HT-29 (cell line): ENCODE measurements at regions not wholly inside any gene's neighbourhood (a gene's known extent, or its start where the extent isn't known, plus 50 kb on each side); places are given as distances from the start of the nearest gene placed in this dataset.
A peak's percentile ranks its signal among the peaks of the same experiment; 100 is the strongest.

ENCODE experiments used
- DNase-seq: peaks from one replicate; pipeline ENCODE4 v3.0.0-alpha.2; 2015; ENCODE audit warnings: low spot score

DNA sequence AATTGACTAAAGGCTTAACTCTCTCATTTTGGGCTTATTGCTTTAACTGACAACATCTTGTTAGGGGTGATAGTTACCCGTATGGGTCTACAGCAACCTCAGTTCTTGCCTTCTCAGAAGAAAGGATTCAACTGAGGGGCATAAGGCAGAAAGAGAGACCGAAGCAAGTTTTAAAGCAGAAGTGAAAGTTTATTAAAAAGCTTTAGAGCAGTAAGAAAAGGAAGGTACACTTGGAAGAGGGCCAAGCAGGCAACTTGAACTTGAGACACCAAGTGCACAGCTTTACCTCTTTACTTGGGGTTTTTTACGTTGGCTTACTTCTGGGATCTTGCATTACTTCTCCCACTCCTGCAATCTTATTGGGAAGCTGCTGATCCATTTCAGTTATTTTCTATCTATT is 246.9 kb upstream of the PRR20A start:
- no peak for DNase-seq

- no peak for DNase-seq
Observed at GRCh38 chr13:56900549-56901279, 240.0 kb upstream of the PRR20A start.

DNA sequence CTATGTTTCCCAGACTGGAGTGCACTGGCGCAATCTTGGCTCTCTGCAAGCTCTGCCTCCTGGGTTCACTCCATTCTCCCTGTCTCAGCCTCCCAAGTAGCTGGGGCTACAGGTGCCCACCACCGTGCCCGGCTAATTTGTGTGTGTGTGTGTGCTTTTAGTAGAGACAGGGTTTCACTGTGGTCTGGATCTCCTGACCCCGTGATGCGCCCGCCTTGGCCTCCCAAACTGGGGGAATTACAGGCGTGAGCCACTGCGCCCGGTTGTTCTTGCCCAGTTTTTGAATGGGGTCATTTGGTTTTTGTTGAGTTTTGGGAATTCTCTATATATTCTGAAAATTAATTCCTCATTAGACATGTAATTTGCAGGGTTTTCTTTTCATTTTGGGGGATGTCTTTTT is 238.4 kb upstream of the PRR20A start:
- DNase-seq: no peak

- no peak for DNase-seq
Observed at GRCh38 chr13:56903710-56904282, 236.9 kb upstream of the PRR20A start.

GRCh38 chr13:56906909-56907308 is 233.8 kb upstream of the PRR20A start:
- no peak for DNase-seq

GRCh38 chr13:56907766-56908165 is 233.0 kb upstream of the PRR20A start:
- DNase-seq: no peak

- no peak for DNase-seq
Observed at GRCh38 chr13:56909896-56910600, 230.7 kb upstream of the PRR20A start.

DNA sequence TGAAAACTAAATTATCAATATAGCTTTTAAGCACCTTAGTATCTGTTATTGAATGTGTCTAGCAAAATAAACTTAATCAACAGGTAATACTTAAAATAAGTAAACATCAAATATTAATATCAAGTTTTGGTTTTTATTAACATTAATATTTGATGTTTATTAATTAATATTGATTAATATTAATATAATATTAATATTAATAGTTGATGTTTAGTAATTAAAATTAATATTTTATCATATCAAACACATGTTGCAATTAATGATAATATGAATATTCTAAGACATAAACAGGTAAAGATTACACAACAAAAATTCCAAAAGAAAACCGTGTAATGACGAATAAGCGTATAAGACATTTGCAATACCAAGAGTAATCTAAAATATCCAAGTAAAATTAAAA is 222.8 kb upstream of the PRR20A start:
- DNase-seq: no peak

DNA sequence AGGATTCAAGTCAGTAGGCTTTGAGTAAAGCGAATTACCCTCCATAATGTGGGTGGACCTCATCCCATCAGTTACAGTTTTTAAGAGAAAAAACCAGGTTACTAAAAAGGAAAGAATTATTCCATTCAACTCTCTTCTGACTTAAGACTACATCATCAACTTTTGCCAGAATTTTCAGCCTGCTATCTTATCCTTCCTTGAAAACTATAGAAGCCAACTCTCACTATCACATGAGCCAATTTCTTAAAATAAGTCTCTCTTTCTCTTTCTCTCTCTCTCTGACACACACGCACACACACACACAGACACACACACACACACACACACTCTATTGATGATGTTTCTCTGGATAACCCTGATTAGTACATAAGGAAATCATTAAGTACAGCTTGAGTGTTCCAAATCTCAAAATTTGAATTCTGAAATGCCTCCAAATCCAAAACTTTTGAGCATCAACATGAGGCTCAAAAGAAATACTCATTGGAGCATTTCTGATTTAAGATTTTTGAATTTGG is 217.0 kb upstream of the PRR20A start:
- no peak for DNase-seq

DNA sequence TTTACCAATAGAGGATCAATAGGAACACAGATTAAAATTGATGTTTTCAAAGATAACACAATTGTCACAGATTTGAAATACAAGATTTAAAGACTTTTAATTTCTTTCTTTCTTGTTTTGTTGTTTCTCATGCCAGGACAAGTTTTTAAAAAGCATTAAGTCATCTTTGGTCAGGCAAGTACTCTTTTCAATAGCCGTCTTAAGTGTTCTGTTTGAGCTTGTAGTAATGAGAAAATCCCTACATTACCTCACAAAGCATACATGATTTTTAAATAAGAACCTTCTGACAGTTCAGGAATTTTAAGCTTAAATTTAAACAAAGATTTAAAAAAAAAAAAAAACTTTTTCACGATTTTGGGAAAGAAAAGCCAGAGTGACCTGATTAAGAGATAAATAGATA is 216.3 kb upstream of the PRR20A start:
- DNase-seq: no peak

GRCh38 chr13:56932104-56932503 is 208.6 kb upstream of the PRR20A start:
- no peak for DNase-seq

GRCh38 chr13:56953965-56954364 is 186.8 kb upstream of the PRR20A start:
- DNase-seq: no peak

GRCh38 chr13:56975647-56976046 is 165.1 kb upstream of the PRR20A start:
- no peak for DNase-seq

GRCh38 chr13:56980856-56981255 is 159.9 kb upstream of the PRR20A start:
- DNase-seq: no peak

GRCh38 chr13:56986121-56986520 is 154.6 kb upstream of the PRR20A start:
- no peak for DNase-seq

GRCh38 chr13:56988543-56988942 is 152.2 kb upstream of the PRR20A start:
- no peak for DNase-seq

GRCh38 chr13:57003682-57004081 is 137.0 kb upstream of the PRR20A start:
- DNase-seq: no peak

GRCh38 chr13:57017357-57017756 is 123.4 kb upstream of the PRR20A start:
- DNase-seq: no peak

DNA sequence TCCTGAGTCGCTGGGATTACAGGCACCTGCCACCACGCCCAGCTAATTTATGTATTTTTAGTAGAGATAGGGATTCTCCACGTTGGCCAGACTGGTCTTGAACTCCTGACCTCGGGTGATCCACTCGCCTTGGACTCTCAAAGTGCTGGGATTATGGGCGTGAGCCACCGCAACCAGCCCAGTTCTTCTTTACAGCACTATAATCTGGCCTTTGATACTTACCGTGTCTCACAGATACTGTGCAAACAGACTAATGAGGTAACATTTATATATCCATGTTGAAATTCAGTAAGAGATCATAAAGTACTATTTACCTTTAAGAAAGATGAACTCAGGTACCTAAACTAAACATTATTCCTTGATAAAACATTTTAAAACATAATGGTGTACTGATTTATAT is 121.8 kb upstream of the PRR20A start:
- DNase-seq: no peak

DNA sequence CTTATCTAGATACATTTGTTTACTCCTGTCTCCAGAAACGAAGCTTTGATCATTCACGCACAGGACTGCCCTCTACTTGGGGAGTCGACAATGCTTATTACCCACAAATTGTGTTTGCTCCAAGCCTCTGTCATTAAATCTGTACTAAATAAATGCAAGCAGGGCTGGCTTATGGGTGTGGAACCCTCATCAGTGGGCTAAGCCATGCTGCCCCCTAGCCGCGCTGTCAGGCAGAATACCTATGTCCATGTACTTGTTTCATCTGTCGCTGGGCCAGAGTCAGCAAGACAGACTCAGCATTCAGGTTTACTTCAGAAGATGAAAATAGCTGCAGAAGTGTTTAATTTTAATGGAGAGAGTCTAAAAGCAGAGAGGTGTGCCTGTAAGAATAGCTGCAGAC is 110.0 kb upstream of the PRR20A start:
- peak; percentile 59 for DNase-seq

DNA sequence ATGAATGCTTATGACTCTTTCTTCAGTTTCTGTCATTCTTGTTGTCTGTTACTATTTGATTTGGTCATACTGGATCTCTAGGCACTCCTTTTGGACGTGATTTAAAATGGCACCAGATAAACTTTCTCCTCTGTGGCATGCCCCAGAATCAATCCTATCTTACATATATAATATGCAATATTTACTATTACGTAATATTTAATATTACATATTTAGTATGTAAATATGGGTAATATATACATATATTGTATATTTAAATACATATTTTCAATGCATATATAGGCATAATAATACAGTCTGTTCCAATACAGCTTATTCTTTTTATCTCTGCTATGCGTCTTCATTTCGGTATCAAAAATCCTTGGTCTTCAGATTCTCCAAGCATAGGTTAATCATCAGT is 104.4 kb upstream of the PRR20A start:
- no peak for DNase-seq

DNA sequence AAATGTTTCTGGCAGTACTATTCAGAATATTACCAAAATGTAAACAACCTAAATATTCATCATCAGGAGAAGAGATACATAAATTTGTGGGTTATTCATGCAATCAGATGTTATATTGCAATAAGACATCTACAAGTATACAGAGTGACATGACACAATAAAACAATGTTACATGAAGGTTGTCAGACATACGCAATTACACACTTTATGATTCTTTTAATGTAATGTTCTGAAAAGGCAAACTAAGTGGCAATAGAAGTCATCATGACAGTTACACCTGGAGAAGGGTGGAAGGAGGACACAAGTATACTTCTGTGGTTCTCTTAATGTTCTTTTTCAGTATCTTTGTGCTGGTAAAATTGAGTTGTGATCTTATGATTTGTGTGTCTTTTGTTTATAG is 95.8 kb upstream of the PRR20A start:
- DNase-seq: no peak
